ENCODE measurements at regions not wholly inside any gene's neighbourhood (a gene's known extent, or its start where the extent isn't known, plus 50 kb on each side); places are given as distances from the start of the nearest gene placed in this dataset.

DNA sequence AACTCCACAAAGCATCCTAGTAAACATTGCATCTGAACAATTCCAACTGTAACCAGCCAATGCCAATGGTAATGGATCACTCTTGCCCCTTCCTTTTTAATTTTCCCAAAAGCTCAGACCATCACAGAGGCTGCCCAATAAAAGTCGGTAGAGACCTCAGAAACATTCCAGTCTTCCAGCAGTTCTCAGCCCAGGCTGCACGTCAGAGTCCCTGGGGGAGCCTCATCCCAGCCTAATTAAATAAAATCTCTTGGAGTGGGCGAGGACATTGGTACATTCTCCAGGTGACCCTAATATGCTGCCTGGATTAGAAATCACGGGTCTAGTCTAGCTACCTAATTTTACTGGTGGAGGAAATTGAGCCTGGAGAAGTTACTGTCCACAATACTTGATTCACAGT, 117.1 kb upstream of the MYOCD start:
- ChIA-PET CTCF (interaction anchor here (0.6 to 1.3 kb wide), 3 partner anchors 32 to 118 kb away, joined by 3 to 4 read pairs (median 3); no protein-coding TSS in a partner anchor), POLR2A (no interaction called here)
- no peak for TF ChIP-seq TARDBP (IDR thresholded peaks at IDR 0.05)
- TF ChIP-seq BHLHE40 (IDR thresholded peaks at IDR 0.05; ENCODE audit: borderline replicate concordance) = no peak
- no peak for TF ChIP-seq ZNF384 (IDR thresholded peaks at IDR 0.05)
- TF ChIP-seq SUZ12 (IDR thresholded peaks at IDR 0.05) = no peak
- no peak for TF ChIP-seq SP1 (IDR thresholded peaks at IDR 0.05)
- no peak for TF ChIP-seq FOXA1 (IDR thresholded peaks at IDR 0.05)
- TF ChIP-seq ARNT (IDR thresholded peaks at IDR 0.05) = no peak
- no peak for TF ChIP-seq FOXK2 (IDR thresholded peaks at IDR 0.05)
- TF ChIP-seq, protein P1, sequence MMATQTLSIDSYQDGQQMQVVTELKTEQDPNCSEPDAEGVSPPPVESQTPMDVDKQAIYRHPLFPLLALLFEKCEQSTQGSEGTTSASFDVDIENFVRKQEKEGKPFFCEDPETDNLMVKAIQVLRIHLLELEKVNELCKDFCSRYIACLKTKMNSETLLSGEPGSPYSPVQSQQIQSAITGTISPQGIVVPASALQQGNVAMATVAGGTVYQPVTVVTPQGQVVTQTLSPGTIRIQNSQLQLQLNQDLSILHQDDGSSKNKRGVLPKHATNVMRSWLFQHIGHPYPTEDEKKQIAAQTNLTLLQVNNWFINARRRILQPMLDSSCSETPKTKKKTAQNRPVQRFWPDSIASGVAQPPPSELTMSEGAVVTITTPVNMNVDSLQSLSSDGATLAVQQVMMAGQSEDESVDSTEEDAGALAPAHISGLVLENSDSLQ (IDR thresholded peaks at IDR 0.05) = no peak
- TF ChIP-seq NFRKB (IDR thresholded peaks at IDR 0.05) = no peak
- TF ChIP-seq HDGF (IDR thresholded peaks at IDR 0.05; ENCODE audit: borderline replicate concordance) = no peak
- no peak for TF ChIP-seq ELF4 (IDR thresholded peaks at IDR 0.05)
- no peak for TF ChIP-seq CTBP1 (IDR thresholded peaks at IDR 0.05; ENCODE audit: borderline replicate concordance)
- no peak for TF ChIP-seq L3MBTL2 (conservative IDR thresholded peaks at IDR 0.05)
- TF ChIP-seq FOXM1 (IDR thresholded peaks at IDR 0.05; ENCODE audit: borderline replicate concordance) = no peak
- TF ChIP-seq LEF1 (IDR thresholded peaks at IDR 0.05; ENCODE audit: borderline replicate concordance) = no peak
- no peak for DNase-seq (ENCODE audit: extremely low spot score)

- POLR2A ChIA-PET = no interaction called here
- CTCF ChIA-PET = interaction anchor here (1.2 to 1.3 kb wide), 2 partner anchors 117 to 193 kb away, joined by 3 to 5 read pairs; no protein-coding TSS in a partner anchor
- TF ChIP-seq SUZ12 (IDR thresholded peaks at IDR 0.05) = no peak
- TF ChIP-seq, protein P1 (IDR thresholded peaks at IDR 0.05) = peak; percentile 53
- no peak for DNase-seq (ENCODE audit: extremely low spot score)
These were observed 116.1 kb upstream of the MYOCD start for GRCh38 chr17:12549499-12550041.

DNA sequence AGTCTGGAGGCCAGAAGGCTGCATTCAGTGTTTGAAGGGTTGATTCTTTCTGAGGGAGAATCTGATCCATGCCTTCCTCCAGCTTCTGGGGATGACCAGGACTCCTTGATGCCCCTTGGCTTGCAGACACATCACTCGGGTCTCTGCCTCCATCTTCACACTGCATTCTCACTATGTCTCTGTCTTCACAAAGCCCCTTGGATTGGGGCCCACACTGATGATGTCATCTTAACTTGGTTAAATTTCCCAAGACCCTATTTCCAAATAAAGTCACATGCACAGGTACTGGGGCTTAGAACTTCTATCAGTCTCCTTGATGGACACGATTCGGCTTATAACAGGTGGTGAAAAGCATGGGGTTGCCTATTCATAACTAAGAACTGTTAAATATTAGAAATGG, 112.1 kb upstream of the MYOCD start:
- CTCF ChIA-PET = interaction anchor here (0.6 kb wide), 1 partner anchor 8 kb away, joined by 3 read pairs; no protein-coding TSS in a partner anchor
- TF ChIP-seq ELF4 (IDR thresholded peaks at IDR 0.05) (no peak), BHLHE40 (IDR thresholded peaks at IDR 0.05; ENCODE audit: borderline replicate concordance) (no peak), FOXA1 (IDR thresholded peaks at IDR 0.05) (no peak), L3MBTL2 (conservative IDR thresholded peaks at IDR 0.05) (no peak), CTBP1 (IDR thresholded peaks at IDR 0.05; ENCODE audit: borderline replicate concordance) (no peak), FOXK2 (IDR thresholded peaks at IDR 0.05) (no peak), ARNT (IDR thresholded peaks at IDR 0.05) (no peak), HDGF (IDR thresholded peaks at IDR 0.05; ENCODE audit: borderline replicate concordance) (no peak), LEF1 (IDR thresholded peaks at IDR 0.05; ENCODE audit: borderline replicate concordance) (no peak), FOXM1 (IDR thresholded peaks at IDR 0.05; ENCODE audit: borderline replicate concordance) (no peak), TARDBP (IDR thresholded peaks at IDR 0.05) (no peak), SUZ12 (IDR thresholded peaks at IDR 0.05) (no peak), NFRKB (IDR thresholded peaks at IDR 0.05) (no peak), SP1 (IDR thresholded peaks at IDR 0.05) (no peak), ZNF384 (IDR thresholded peaks at IDR 0.05) (no peak)
- TF ChIP-seq, protein P1 (IDR thresholded peaks at IDR 0.05) = no peak
- no peak for DNase-seq (ENCODE audit: extremely low spot score)
- POLR2A ChIA-PET = no interaction called here

DNA sequence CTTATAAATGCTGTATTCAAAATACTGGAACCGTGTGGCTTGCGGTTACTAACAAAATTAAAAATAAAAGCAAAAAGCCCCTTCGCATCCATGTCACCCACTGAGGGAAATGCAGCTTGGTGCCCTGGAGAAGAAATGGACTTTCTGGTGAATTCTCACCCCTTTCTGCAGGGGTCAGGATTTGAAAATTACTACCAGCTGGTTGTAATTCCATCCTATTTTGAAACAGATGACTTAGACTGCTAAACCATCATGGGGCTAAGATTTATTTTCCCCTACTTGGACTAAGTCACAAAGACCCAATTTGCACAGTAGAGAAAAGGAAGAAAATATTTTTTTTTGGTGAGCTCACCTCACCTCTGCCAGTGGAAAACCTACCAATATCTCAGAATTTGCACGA, 111.4 kb upstream of the MYOCD start:
- ChIA-PET CTCF (no interaction called here), POLR2A (no interaction called here)
- no peak for TF ChIP-seq BHLHE40 (IDR thresholded peaks at IDR 0.05; ENCODE audit: borderline replicate concordance)
- TF ChIP-seq SP1 (IDR thresholded peaks at IDR 0.05) = no peak
- no peak for TF ChIP-seq ZNF384 (IDR thresholded peaks at IDR 0.05)
- TF ChIP-seq SUZ12 (IDR thresholded peaks at IDR 0.05) = no peak
- TF ChIP-seq LEF1 (IDR thresholded peaks at IDR 0.05; ENCODE audit: borderline replicate concordance) = no peak
- DNase-seq (ENCODE audit: extremely low spot score) = no peak

GRCh38 chr17:12566291-12566690, 99.4 kb upstream of the MYOCD start:
- no peak for DNase-seq (ENCODE audit: extremely low spot score)
- ChIA-PET POLR2A (no interaction called here), CTCF (no interaction called here)
- no peak for TF ChIP-seq ARNT (IDR thresholded peaks at IDR 0.05)
- TF ChIP-seq LEF1 (IDR thresholded peaks at IDR 0.05; ENCODE audit: borderline replicate concordance) = no peak
- no peak for TF ChIP-seq FOXK2 (IDR thresholded peaks at IDR 0.05)
- no peak for TF ChIP-seq CTBP1 (IDR thresholded peaks at IDR 0.05; ENCODE audit: borderline replicate concordance)
- TF ChIP-seq, protein P1 (IDR thresholded peaks at IDR 0.05) = no peak
- TF ChIP-seq ZNF384 (IDR thresholded peaks at IDR 0.05) = no peak
- TF ChIP-seq L3MBTL2 (conservative IDR thresholded peaks at IDR 0.05) = no peak
- no peak for TF ChIP-seq BHLHE40 (IDR thresholded peaks at IDR 0.05; ENCODE audit: borderline replicate concordance)
- no peak for TF ChIP-seq SUZ12 (IDR thresholded peaks at IDR 0.05)
- no peak for TF ChIP-seq TARDBP (IDR thresholded peaks at IDR 0.05)
- TF ChIP-seq ELF4 (IDR thresholded peaks at IDR 0.05) = no peak
- no peak for TF ChIP-seq SP1 (IDR thresholded peaks at IDR 0.05)
- no peak for TF ChIP-seq NFRKB (IDR thresholded peaks at IDR 0.05)
